A549 (cell line): ENCODE measurements at regions not wholly inside any gene's neighbourhood (a gene's known extent, or its start where the extent isn't known, plus 50 kb on each side); places are given as distances from the start of the nearest gene placed in this dataset.

Experiments used
- CBX2 ChIP-seq: fragments of 200-600 bp; sonication (generic); IDR thresholded peaks from 2 replicates; pipeline ENCODE4 v1.6.1; 2016; ENCODE audit warnings: low read depth, mild to moderate bottlenecking, borderline replicate concordance
- CEBPB ChIP-seq, 2 experiments: fragments of >200 bp in 1 of 2; sonication (Bioruptor Twin) in 1 of 2; formaldehyde crosslinking in 1 of 2; IDR thresholded peaks; 2 replicates each; pipeline ENCODE4 v1.6.1; 2012 to 2016
- CTCF ChIP-seq: fragments of >200 bp; sonication (Bioruptor Twin); formaldehyde crosslinking; IDR thresholded peaks from 3 replicates; pipeline ENCODE4 v1.5.1; 2016
- ESRRA ChIP-seq: fragments of 150-350 bp; IDR thresholded peaks from 2 replicates; pipeline ENCODE4 v1.6.1; 2014; ENCODE audit warnings: mild to moderate bottlenecking, low read length, borderline replicate concordance
- JUNB ChIP-seq: fragments of >200 bp; sonication (Bioruptor Twin); formaldehyde crosslinking; IDR thresholded peaks from 2 replicates; pipeline ENCODE4 v1.6.1; 2016
- PHF8 ChIP-seq: fragments of 200-600 bp; sonication (generic); IDR thresholded peaks from 2 replicates; pipeline ENCODE4 v1.6.1; 2016; ENCODE audit warnings: low read depth, mild to moderate bottlenecking, antibody characterized with exemption, moderate library complexity, borderline replicate concordance
- TF ChIP-seq, protein P1 (sequence below): fragments of 200-600 bp; sonication (generic); IDR thresholded peaks from 2 replicates; pipeline ENCODE4 v1.6.1; 2016; ENCODE audit warnings: antibody characterized with exemption, mild to moderate bottlenecking, moderate library complexity

DNA sequence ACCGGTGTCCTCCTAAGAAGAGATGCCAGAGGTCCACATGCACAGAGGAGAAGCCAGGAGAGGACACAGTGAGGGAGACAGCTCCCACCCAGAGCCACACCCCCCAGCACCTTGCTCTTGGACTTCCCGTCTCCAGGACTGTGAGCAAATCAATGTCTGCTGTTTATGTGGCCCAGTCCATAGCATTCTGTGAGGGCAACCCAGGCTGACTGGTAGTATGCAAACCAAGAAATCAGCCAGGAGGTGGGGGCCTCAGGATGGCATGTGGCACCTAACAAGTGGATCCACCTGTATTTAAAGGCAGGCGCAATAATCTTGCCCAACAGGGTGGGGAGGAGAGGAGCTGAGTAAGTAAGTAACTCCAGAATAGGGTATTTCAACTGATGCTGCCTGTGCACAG, 136.4 kb downstream of the BRD1 start:
- TF ChIP-seq CTCF (no peak), JUNB (no peak), PHF8 (no peak), CBX2 (no peak), ESRRA (no peak), CEBPB (IDR thresholded peaks at IDR 0.05) (no peak)
- TF ChIP-seq, protein P1, sequence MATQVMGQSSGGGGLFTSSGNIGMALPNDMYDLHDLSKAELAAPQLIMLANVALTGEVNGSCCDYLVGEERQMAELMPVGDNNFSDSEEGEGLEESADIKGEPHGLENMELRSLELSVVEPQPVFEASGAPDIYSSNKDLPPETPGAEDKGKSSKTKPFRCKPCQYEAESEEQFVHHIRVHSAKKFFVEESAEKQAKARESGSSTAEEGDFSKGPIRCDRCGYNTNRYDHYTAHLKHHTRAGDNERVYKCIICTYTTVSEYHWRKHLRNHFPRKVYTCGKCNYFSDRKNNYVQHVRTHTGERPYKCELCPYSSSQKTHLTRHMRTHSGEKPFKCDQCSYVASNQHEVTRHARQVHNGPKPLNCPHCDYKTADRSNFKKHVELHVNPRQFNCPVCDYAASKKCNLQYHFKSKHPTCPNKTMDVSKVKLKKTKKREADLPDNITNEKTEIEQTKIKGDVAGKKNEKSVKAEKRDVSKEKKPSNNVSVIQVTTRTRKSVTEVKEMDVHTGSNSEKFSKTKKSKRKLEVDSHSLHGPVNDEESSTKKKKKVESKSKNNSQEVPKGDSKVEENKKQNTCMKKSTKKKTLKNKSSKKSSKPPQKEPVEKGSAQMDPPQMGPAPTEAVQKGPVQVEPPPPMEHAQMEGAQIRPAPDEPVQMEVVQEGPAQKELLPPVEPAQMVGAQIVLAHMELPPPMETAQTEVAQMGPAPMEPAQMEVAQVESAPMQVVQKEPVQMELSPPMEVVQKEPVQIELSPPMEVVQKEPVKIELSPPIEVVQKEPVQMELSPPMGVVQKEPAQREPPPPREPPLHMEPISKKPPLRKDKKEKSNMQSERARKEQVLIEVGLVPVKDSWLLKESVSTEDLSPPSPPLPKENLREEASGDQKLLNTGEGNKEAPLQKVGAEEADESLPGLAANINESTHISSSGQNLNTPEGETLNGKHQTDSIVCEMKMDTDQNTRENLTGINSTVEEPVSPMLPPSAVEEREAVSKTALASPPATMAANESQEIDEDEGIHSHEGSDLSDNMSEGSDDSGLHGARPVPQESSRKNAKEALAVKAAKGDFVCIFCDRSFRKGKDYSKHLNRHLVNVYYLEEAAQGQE, result no peak
